PC-3 (cell line): ENCODE measurements at regions not wholly inside any gene's neighbourhood (a gene's known extent, or its start where the extent isn't known, plus 50 kb on each side); places are given as distances from the start of the nearest gene placed in this dataset.

Source experiments
- ATAC-seq: fragments of 200-7000 bp; cut with Tn5 transposase; 2 replicates; pipeline ENCODE4 v1.9.1; 2020; ENCODE audit warnings: mild to moderate bottlenecking, moderate library complexity
- BruUV-seq: library from RNA; stranded (reverse); fragments of 400-500 nt; replicated peaks from 2 replicates; lab custom pipeline; 2021; lab: Mats Ljungman, UMichigan
- CTCF ChIA-PET: fragments of 300-600 bp; sonication (Branson Sonifier 250); formaldehyde crosslinking; loops from one replicate; lab custom pipeline; 2022; ENCODE audit warnings: antibody characterized with exemption; lab: Charles Lee
- POLR2A ChIA-PET: fragments of 300-600 bp; sonication (Branson Sonifier 250); formaldehyde crosslinking; loops from one replicate; lab custom pipeline; 2022; ENCODE audit warnings: antibody characterized with exemption; ENCODE audit not compliant: unreplicated experiment; lab: Charles Lee
- DNase-seq: peaks from one replicate; pipeline ENCODE4 v3.0.0-alpha.2; 2015
- H2AFZ ChIP-seq: fragments of 300-600 bp; sonication (generic); 2 replicates; pipeline ENCODE4 v1.6.0; 2016; ENCODE audit warnings: antibody characterized with exemption, low read length
- H3F3A ChIP-seq: fragments of 300-600 bp; sonication (generic); one replicate; pipeline ENCODE4 v1.6.0; 2017; ENCODE audit warnings: antibody characterized with exemption, low read length, control low read depth, mild to moderate bottlenecking; ENCODE audit not compliant: unreplicated experiment
- H3K27ac ChIP-seq: fragments of 300-600 bp; sonication (generic); 2 replicates; pipeline ENCODE4 v1.5.1; 2016; ENCODE audit warnings: mild to moderate bottlenecking, low read length
- H3K27me3 ChIP-seq: fragments of 300-600 bp; sonication (generic); 2 replicates; pipeline ENCODE4 v1.6.1; 2016; ENCODE audit warnings: low read length, mixed read lengths
- H3K36me3 ChIP-seq: fragments of 300-600 bp; sonication (generic); 2 replicates; pipeline ENCODE4 v1.6.1; 2016; ENCODE audit warnings: low read depth, mixed run types, low read length, mixed read lengths
- H3K4me1 ChIP-seq: fragments of 300-600 bp; sonication (generic); 2 replicates; pipeline ENCODE4 v1.5.1; 2016; ENCODE audit warnings: low read length; ENCODE audit not compliant: insufficient read depth
- H3K4me2 ChIP-seq: fragments of 300-600 bp; sonication (generic); 2 replicates; pipeline ENCODE4 v1.6.0; 2016; ENCODE audit warnings: low read length
- H3K4me3 ChIP-seq: fragments of 300-600 bp; sonication (generic); 2 replicates; pipeline ENCODE4 v1.5.1; 2016; ENCODE audit warnings: mild to moderate bottlenecking, low read length, mixed read lengths
- H3K79me2 ChIP-seq: fragments of 300-600 bp; sonication (generic); 2 replicates; pipeline ENCODE4 v1.6.1; 2017; ENCODE audit warnings: low read length, mixed read lengths
- H3K9ac ChIP-seq: fragments of 300-600 bp; sonication (generic); 2 replicates; pipeline ENCODE4 v1.6.0; 2016; ENCODE audit warnings: mild to moderate bottlenecking, low read length
- H3K9me2 ChIP-seq: fragments of 300-600 bp; sonication (generic); replicated peaks from 2 replicates; pipeline ENCODE4 v1.6.1; 2016; ENCODE audit warnings: mixed run types, low read length, mixed read lengths
- H3K9me3 ChIP-seq: fragments of 300-600 bp; sonication (generic); 2 replicates; pipeline ENCODE4 v1.6.1; 2016; ENCODE audit warnings: low read length, mixed read lengths
- H4K20me1 ChIP-seq: fragments of 300-600 bp; sonication (generic); 2 replicates; pipeline ENCODE4 v1.6.1; 2016; ENCODE audit warnings: low read length, mixed read lengths
- EZH2 ChIP-seq: fragments of 300-600 bp; sonication (generic); IDR thresholded peaks from one replicate; pipeline ENCODE4 v1.6.1; 2017; ENCODE audit warnings: antibody characterized with exemption, mild to moderate bottlenecking, low read length; ENCODE audit not compliant: unreplicated experiment
- EZH2phosphoT487 ChIP-seq: fragments of 300-600 bp; sonication (generic); IDR thresholded peaks from 2 replicates; pipeline ENCODE4 v1.6.1; 2018; ENCODE audit warnings: mild to moderate bottlenecking, antibody characterized with exemption, low read length, borderline replicate concordance
- intact Hi-C: fragments of 100-400 bp; cut with micrococcal nuclease; formaldehyde crosslinking; loops from 2 replicates; pipeline ENCODE4 v1.9.0; 2023
- TF ChIP-seq, protein P1 (sequence below): fragments of 300-600 bp; sonication (generic); conservative IDR thresholded peaks from 2 replicates; pipeline ENCODE4 v1.5.1; 2017; ENCODE audit warnings: antibody characterized with exemption, low read depth, mild to moderate bottlenecking, low read length

DNA sequence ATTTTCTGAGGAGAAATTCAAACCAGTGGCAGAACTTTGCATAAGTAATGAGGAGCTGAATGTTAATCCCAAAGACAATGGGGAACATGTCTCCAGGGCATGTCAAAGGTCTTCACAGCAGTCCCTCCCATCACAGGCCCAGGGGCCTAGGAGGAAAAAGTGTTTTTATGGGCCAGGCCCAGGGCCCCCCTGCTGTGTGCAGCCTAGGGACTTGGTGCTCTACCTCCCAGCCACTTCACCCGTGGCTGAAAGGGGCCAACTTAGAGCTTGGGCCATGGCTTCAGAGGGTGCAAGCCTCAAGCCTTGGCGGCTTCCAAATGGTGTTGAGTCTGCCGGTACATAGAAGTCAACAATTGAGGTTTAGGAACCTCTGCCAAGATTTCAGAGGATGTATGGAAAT lies 854.0 kb downstream of the LRRIQ3 start:
- ChIA-PET POLR2A (no interaction called here), CTCF (no interaction called here)
- Histone ChIP-seq H3K27me3 (peaks cover 5% of the 10 kb centered on the region; the same call in 1 of the 2 replicates), H3K9ac (no peak overlapping the region), H3K4me1 (no peaks in the 10 kb centered on the region), H3K4me3 (no peak overlapping the region), H3F3A (no peaks in the 10 kb centered on the region), H3K9me2 (no peaks in the 10 kb centered on the region), H3K9me3 (no peaks in the 10 kb centered on the region), H3K79me2 (no peaks in the 10 kb centered on the region), H3K36me3 (no peaks in the 10 kb centered on the region), H3K27ac (no peak overlapping the region), H3K4me2 (no peak overlapping the region), H2AFZ (no peak overlapping the region), H4K20me1 (no peaks in the 10 kb centered on the region)
- intact Hi-C loops: no loop called here
- ATAC-seq: no peak
- DNase-seq: no peak
- TF ChIP-seq EZH2 (no peak), EZH2phosphoT487 (no peak)
- TF ChIP-seq, protein P1, sequence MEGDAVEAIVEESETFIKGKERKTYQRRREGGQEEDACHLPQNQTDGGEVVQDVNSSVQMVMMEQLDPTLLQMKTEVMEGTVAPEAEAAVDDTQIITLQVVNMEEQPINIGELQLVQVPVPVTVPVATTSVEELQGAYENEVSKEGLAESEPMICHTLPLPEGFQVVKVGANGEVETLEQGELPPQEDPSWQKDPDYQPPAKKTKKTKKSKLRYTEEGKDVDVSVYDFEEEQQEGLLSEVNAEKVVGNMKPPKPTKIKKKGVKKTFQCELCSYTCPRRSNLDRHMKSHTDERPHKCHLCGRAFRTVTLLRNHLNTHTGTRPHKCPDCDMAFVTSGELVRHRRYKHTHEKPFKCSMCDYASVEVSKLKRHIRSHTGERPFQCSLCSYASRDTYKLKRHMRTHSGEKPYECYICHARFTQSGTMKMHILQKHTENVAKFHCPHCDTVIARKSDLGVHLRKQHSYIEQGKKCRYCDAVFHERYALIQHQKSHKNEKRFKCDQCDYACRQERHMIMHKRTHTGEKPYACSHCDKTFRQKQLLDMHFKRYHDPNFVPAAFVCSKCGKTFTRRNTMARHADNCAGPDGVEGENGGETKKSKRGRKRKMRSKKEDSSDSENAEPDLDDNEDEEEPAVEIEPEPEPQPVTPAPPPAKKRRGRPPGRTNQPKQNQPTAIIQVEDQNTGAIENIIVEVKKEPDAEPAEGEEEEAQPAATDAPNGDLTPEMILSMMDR: no peak
- no TSS peak for BruUV-seq

DNA sequence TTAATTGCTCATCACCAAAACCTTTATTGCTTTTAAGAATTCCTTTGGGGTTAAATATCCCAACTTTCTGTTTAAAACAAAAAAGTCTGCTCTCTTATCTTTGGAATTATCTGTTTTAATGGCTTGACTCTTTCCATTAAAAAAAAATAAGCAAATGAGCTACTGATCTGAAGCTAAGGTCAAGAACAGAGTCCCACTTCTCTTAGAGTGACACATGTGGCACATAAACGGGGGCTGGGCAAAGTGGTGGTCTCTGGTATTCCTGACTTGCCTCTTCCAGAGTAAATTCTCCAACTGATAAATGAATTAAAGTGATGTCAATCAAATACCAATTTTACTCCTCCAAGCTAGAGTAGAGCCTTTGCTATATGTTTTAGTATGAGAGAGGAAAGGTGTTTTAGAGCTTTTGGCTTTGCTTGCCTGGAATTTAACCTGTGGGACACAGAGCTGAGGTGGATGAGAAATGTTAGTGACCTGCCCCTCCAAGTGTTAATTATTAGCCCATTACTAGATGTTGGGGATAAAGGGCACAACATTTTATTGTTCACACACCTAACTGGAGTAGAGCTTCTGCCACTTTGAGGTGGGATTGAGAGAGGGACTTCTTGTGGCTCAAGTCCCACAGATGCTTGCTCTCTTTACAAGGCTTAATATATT lies 864.0 kb downstream of the LRRIQ3 start:
- no peaks in the 10 kb centered on the region for H4K20me1 ChIP-seq
- H3K36me3 ChIP-seq: no peaks in the 10 kb centered on the region
- H3K27me3 ChIP-seq: no peaks in the 10 kb centered on the region
- no peak for ATAC-seq
- H3K4me1 ChIP-seq: no peaks in the 10 kb centered on the region
- H3K79me2 ChIP-seq: no peaks in the 10 kb centered on the region
- peaks cover 7% of the 10 kb centered on the region; the same call in 1 of the 2 replicates for H3K9me3 ChIP-seq
- no peak overlapping the region for H2AFZ ChIP-seq
- intact Hi-C loops: no loop called here
- DNase-seq: no peak
- no peak overlapping the region for H3K4me3 ChIP-seq
- H3F3A ChIP-seq: no peaks in the 10 kb centered on the region
- no peak overlapping the region for H3K9ac ChIP-seq
- no TSS peak for BruUV-seq
- ChIA-PET POLR2A (no interaction called here), CTCF (no interaction called here)
- TF ChIP-seq EZH2 (no peak), EZH2phosphoT487 (no peak)
- TF ChIP-seq, protein P1: no peak
- no peaks in the 10 kb centered on the region for H3K9me2 ChIP-seq
- H3K27ac ChIP-seq: no peak overlapping the region
- no peak overlapping the region for H3K4me2 ChIP-seq

DNA sequence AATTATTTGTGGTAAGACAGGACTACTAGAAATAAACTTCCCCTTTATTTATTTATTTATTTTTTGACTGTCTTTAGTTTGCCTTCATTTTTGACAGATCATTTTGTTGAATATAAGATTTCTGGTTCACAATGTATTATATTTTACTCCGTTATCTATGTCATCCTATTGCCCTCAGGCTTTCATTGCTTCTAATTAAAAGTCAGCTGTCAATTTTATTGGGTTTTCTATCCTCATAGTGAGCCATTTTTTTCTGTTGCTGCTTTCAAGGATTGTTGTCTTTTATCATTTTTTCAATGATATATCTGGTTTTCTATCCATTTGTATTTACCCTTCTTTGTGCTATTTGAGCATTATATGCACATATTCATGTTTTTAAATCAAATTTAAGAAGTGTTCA lies 866.2 kb downstream of the LRRIQ3 start:
- TF ChIP-seq EZH2phosphoT487 (no peak), EZH2 (no peak)
- TF ChIP-seq, protein P1: no peak
- Histone ChIP-seq H3K9me3 (peaks cover 7% of the 10 kb centered on the region; the same call in 1 of the 2 replicates), H3K79me2 (no peaks in the 10 kb centered on the region), H3F3A (no peaks in the 10 kb centered on the region), H4K20me1 (no peaks in the 10 kb centered on the region), H2AFZ (no peak overlapping the region), H3K4me2 (no peak overlapping the region), H3K4me3 (no peak overlapping the region), H3K27ac (no peak overlapping the region), H3K4me1 (no peaks in the 10 kb centered on the region), H3K9ac (no peak overlapping the region), H3K36me3 (no peaks in the 10 kb centered on the region), H3K9me2 (no peaks in the 10 kb centered on the region), H3K27me3 (no peaks in the 10 kb centered on the region)
- intact Hi-C loops: no loop called here
- BruUV-seq: no TSS peak
- DNase-seq (no peak), ATAC-seq (no peak)
- POLR2A ChIA-PET: no interaction called here
- CTCF ChIA-PET: no interaction called here
